ENCODE measurements at regions not wholly inside any gene's neighbourhood (a gene's known extent, or its start where the extent isn't known, plus 50 kb on each side); places are given as distances from the start of the nearest gene placed in this dataset.

GRCh38 chr18:30527917-30528316 lies 514.6 kb downstream of the DSC3 start:
- intact Hi-C loops (cut with micrococcal nuclease; ENCODE audit: unreplicated experiment) (no loop called here), in situ Hi-C loops (cut with HindIII; ENCODE audit: low pct_unique_long_range_greater_than_20kb, low sequenced_read_pairs) (no loop called here)
- ChIA-PET CTCF (no interaction called here), POLR2A (no interaction called here)
- Histone ChIP-seq H3K36me3 (ENCODE audit: control insufficient read depth, insufficient read depth, low read length) (no peaks in the 10 kb centered on the region), H3K9me3 (ENCODE audit: control insufficient read depth, insufficient read depth, low read depth, low read length) (no peaks in the 10 kb centered on the region), H3K27me3 (ENCODE audit: control insufficient read depth, insufficient read depth, low read length) (no peaks in the 10 kb centered on the region), H3K4me3 (ENCODE audit: low read depth in 2 of 2, low read length in 2 of 2) (no peak overlapping the region), H3K27ac (ENCODE audit: low read length) (no peak overlapping the region), H3K4me1 (ENCODE audit: control insufficient read depth, insufficient read depth, low read length) (no peaks in the 10 kb centered on the region)
- no peak for DNase-seq (ENCODE audit: low read depth, low spot score)
- no TSS peak for BruUV-seq (replicated peaks)
- no peak for ATAC-seq
- no peak for TF ChIP-seq POLR2AphosphoS5 (IDR thresholded peaks at IDR 0.05; ENCODE audit: low read depth, low read length)
- TF ChIP-seq CTCF (IDR thresholded peaks at IDR 0.05), result no peak
- TF ChIP-seq, protein P1, sequence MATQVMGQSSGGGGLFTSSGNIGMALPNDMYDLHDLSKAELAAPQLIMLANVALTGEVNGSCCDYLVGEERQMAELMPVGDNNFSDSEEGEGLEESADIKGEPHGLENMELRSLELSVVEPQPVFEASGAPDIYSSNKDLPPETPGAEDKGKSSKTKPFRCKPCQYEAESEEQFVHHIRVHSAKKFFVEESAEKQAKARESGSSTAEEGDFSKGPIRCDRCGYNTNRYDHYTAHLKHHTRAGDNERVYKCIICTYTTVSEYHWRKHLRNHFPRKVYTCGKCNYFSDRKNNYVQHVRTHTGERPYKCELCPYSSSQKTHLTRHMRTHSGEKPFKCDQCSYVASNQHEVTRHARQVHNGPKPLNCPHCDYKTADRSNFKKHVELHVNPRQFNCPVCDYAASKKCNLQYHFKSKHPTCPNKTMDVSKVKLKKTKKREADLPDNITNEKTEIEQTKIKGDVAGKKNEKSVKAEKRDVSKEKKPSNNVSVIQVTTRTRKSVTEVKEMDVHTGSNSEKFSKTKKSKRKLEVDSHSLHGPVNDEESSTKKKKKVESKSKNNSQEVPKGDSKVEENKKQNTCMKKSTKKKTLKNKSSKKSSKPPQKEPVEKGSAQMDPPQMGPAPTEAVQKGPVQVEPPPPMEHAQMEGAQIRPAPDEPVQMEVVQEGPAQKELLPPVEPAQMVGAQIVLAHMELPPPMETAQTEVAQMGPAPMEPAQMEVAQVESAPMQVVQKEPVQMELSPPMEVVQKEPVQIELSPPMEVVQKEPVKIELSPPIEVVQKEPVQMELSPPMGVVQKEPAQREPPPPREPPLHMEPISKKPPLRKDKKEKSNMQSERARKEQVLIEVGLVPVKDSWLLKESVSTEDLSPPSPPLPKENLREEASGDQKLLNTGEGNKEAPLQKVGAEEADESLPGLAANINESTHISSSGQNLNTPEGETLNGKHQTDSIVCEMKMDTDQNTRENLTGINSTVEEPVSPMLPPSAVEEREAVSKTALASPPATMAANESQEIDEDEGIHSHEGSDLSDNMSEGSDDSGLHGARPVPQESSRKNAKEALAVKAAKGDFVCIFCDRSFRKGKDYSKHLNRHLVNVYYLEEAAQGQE (IDR thresholded peaks at IDR 0.05; ENCODE audit: insufficient read depth in 1 of 2, low read depth in 2 of 2, low read length in 1 of 2), result no peak
- TF ChIP-seq TCF7L2 (IDR thresholded peaks at IDR 0.05; ENCODE audit: low read depth, low read length), result no peak
- no peak for TF ChIP-seq SIN3A (IDR thresholded peaks at IDR 0.05; ENCODE audit: borderline replicate concordance, insufficient read depth, low read depth, low read length)

- intact Hi-C loops (cut with micrococcal nuclease; ENCODE audit: unreplicated experiment), result no loop called here
- BruUV-seq (replicated peaks), result no TSS peak
- no peak for ATAC-seq
- H3K27me3 ChIP-seq (ENCODE audit: control insufficient read depth, insufficient read depth, low read length), result no peaks in the 10 kb centered on the region
- H3K9me3 ChIP-seq (ENCODE audit: control insufficient read depth, insufficient read depth, low read depth, low read length), result no peaks in the 10 kb centered on the region
- H3K4me3 ChIP-seq (ENCODE audit: low read depth in 2 of 2, low read length in 2 of 2), result no peak overlapping the region
- no peaks in the 10 kb centered on the region for H3K36me3 ChIP-seq (ENCODE audit: control insufficient read depth, insufficient read depth, low read length)
- CTCF ChIA-PET, result no interaction called here
- POLR2A ChIA-PET, result no interaction called here
- H3K27ac ChIP-seq (ENCODE audit: low read length), result no peak overlapping the region
- no peaks in the 10 kb centered on the region for H3K4me1 ChIP-seq (ENCODE audit: control insufficient read depth, insufficient read depth, low read length)
- in situ Hi-C loops (cut with HindIII; ENCODE audit: low pct_unique_long_range_greater_than_20kb, low sequenced_read_pairs), result no loop called here
- DNase-seq (ENCODE audit: low read depth, low spot score), result no peak
- no peak for TF ChIP-seq TCF7L2 (IDR thresholded peaks at IDR 0.05; ENCODE audit: low read depth, low read length)
- TF ChIP-seq, protein P1 (IDR thresholded peaks at IDR 0.05; ENCODE audit: insufficient read depth in 1 of 2, low read depth in 2 of 2, low read length in 1 of 2), result no peak
- no peak for TF ChIP-seq SIN3A (IDR thresholded peaks at IDR 0.05; ENCODE audit: borderline replicate concordance, insufficient read depth, low read depth, low read length)
- TF ChIP-seq CTCF (IDR thresholded peaks at IDR 0.05), result no peak
- TF ChIP-seq POLR2AphosphoS5 (IDR thresholded peaks at IDR 0.05; ENCODE audit: low read depth, low read length), result no peak
Measured at GRCh38 chr18:30527226-30527625, 515.3 kb downstream of the DSC3 start.

Data from Panc1 (cell line).